OCI-LY3 (cell line): ENCODE measurements at regions not wholly inside any gene's neighbourhood (a gene's known extent, or its start where the extent isn't known, plus 50 kb on each side); places are given as distances from the start of the nearest gene placed in this dataset.

Experiments used
- H2AFZ ChIP-seq: fragments of 200-600, 300-600 bp; shearing (Covaris generic); 2 replicates; pipeline ENCODE4 v1.6.0; 2014; ENCODE audit warnings: antibody characterized with exemption, low read depth, low read length
- H3K27ac ChIP-seq: fragments of 200-600, 300-600 bp; sonication (generic); 2 replicates; pipeline ENCODE4 v1.5.1; 2014; ENCODE audit warnings: mild to moderate bottlenecking, low read length, moderate library complexity, mixed read lengths
- H3K27me3 ChIP-seq: fragments of 200-600, 300-600 bp; sonication (generic); 2 replicates; pipeline ENCODE4 v1.6.1; 2014; ENCODE audit warnings: low read depth, low read length, mixed read lengths
- H3K36me3 ChIP-seq: fragments of 200-600, 300-600 bp; sonication (generic); replicated peaks from 2 replicates; pipeline ENCODE3; 2014; ENCODE audit warnings: low read depth, low read length, mixed read lengths
- H3K4me1 ChIP-seq: fragments of 300-600, 200-600 bp; sonication (generic); 2 replicates; pipeline ENCODE4 v1.6.1; 2014; ENCODE audit warnings: low read length, mixed read lengths
- H3K4me2 ChIP-seq: fragments of 200-600, 300-600 bp; sonication (generic); 2 replicates; pipeline ENCODE4 v1.6.1; 2014; ENCODE audit warnings: low read length, mixed read lengths
- H3K4me3 ChIP-seq: fragments of 300-600, 200-600 bp; sonication (generic); 2 replicates; pipeline ENCODE4 v1.5.1; 2014; ENCODE audit warnings: antibody characterized with exemption, mild to moderate bottlenecking, low read length, moderate library complexity
- H3K79me2 ChIP-seq: fragments of 300-600, 200-600 bp; shearing (Covaris generic); 2 replicates; pipeline ENCODE4 v1.6.1; 2014; ENCODE audit warnings: mild to moderate bottlenecking, low read length, mixed read lengths
- H3K9ac ChIP-seq: fragments of 300-600, 200-600 bp; shearing (Covaris generic); 2 replicates; pipeline ENCODE4 v1.6.0; 2014; ENCODE audit warnings: mild to moderate bottlenecking, low read length, moderate library complexity
- H3K9me3 ChIP-seq: fragments of 200-600, 300-600 bp; shearing (Covaris generic); 2 replicates; pipeline ENCODE4 v1.6.1; 2014; ENCODE audit warnings: low read length, mixed read lengths; ENCODE audit not compliant: insufficient read depth
- H4K20me1 ChIP-seq: fragments of 200-600, 300-600 bp; sonication (generic); 2 replicates; pipeline ENCODE4 v1.6.1; 2016; ENCODE audit warnings: low read length, mixed read lengths; ENCODE audit not compliant: insufficient read depth
- CTCF ChIP-seq: fragments of 200-600, 300-600 bp; sonication (generic); IDR thresholded peaks from 2 replicates; pipeline ENCODE4 v1.5.1; 2014; ENCODE audit warnings: antibody characterized with exemption, low read length, low read depth
- EZH2phosphoT487 ChIP-seq: fragments of 200-600 bp; shearing (Covaris generic); IDR thresholded peaks from 2 replicates; pipeline ENCODE4 v1.6.1; 2018; ENCODE audit warnings: antibody characterized with exemption, mixed run types, low read depth

GRCh38 chr7:138258197-138258559 lies 181.9 kb downstream of the AKR1D1 start:
- Histone ChIP-seq H3K79me2 (no peaks in the 10 kb centered on the region), H3K36me3 (no peaks in the 10 kb centered on the region), H2AFZ (no peak overlapping the region), H3K27ac (no peak overlapping the region), H3K27me3 (no peaks in the 10 kb centered on the region), H3K9me3 (no peaks in the 10 kb centered on the region), H3K4me3 (no peak overlapping the region), H3K4me2 (no peak overlapping the region), H4K20me1 (no peaks in the 10 kb centered on the region), H3K4me1 (no peaks in the 10 kb centered on the region), H3K9ac (no peak overlapping the region)
- no peak for TF ChIP-seq EZH2phosphoT487
- TF ChIP-seq CTCF, result no peak

GRCh38 chr7:138259675-138260074 lies 183.4 kb downstream of the AKR1D1 start:
- H3K9ac ChIP-seq, result no peak overlapping the region
- H3K4me1 ChIP-seq, result no peaks in the 10 kb centered on the region
- no peak overlapping the region for H2AFZ ChIP-seq
- H3K4me3 ChIP-seq, result no peak overlapping the region
- no peaks in the 10 kb centered on the region for H3K79me2 ChIP-seq
- H3K9me3 ChIP-seq, result no peaks in the 10 kb centered on the region
- H3K27ac ChIP-seq, result no peak overlapping the region
- H4K20me1 ChIP-seq, result no peaks in the 10 kb centered on the region
- H3K4me2 ChIP-seq, result no peak overlapping the region
- H3K27me3 ChIP-seq, result no peaks in the 10 kb centered on the region
- TF ChIP-seq CTCF (no peak), EZH2phosphoT487 (no peak)
- no peaks in the 10 kb centered on the region for H3K36me3 ChIP-seq

GRCh38 chr7:138267934-138268333 lies 191.7 kb downstream of the AKR1D1 start:
- H3K9me3 ChIP-seq, result no peaks in the 10 kb centered on the region
- no peaks in the 10 kb centered on the region for H3K4me1 ChIP-seq
- H3K27ac ChIP-seq, result no peak overlapping the region
- no peaks in the 10 kb centered on the region for H4K20me1 ChIP-seq
- no peak overlapping the region for H3K4me3 ChIP-seq
- H2AFZ ChIP-seq, result no peak overlapping the region
- H3K4me2 ChIP-seq, result no peak overlapping the region
- H3K27me3 ChIP-seq, result no peaks in the 10 kb centered on the region
- H3K9ac ChIP-seq, result no peak overlapping the region
- H3K36me3 ChIP-seq, result no peaks in the 10 kb centered on the region
- no peak for TF ChIP-seq EZH2phosphoT487
- no peak for TF ChIP-seq CTCF
- no peaks in the 10 kb centered on the region for H3K79me2 ChIP-seq

GRCh38 chr7:138276891-138277290 lies 183.2 kb upstream of the TRIM24 start:
- no peaks in the 10 kb centered on the region for H3K4me1 ChIP-seq
- no peak overlapping the region for H3K4me3 ChIP-seq
- H2AFZ ChIP-seq, result no peak overlapping the region
- H3K4me2 ChIP-seq, result no peak overlapping the region
- TF ChIP-seq EZH2phosphoT487 (no peak), CTCF (no peak)
- H3K27ac ChIP-seq, result no peak overlapping the region
- no peaks in the 10 kb centered on the region for H3K9me3 ChIP-seq
- no peaks in the 10 kb centered on the region for H3K36me3 ChIP-seq
- no peaks in the 10 kb centered on the region for H4K20me1 ChIP-seq
- no peak overlapping the region for H3K9ac ChIP-seq
- no peaks in the 10 kb centered on the region for H3K27me3 ChIP-seq
- no peaks in the 10 kb centered on the region for H3K79me2 ChIP-seq
